Retinal pigment epithelial cell (primary cell): ENCODE measurements at regions not wholly inside any gene's neighbourhood (a gene's known extent, or its start where the extent isn't known, plus 50 kb on each side); places are given as distances from the start of the nearest gene placed in this dataset.

Experiments used
- DNase-seq: peaks from one replicate; pipeline ENCODE4 v3.0.0-alpha.2; 2010; ENCODE audit warnings: low read depth
- H3K4me3 ChIP-seq: 2 replicates; pipeline ENCODE4 v1.5.1; 2011; ENCODE audit warnings: mild to moderate bottlenecking, low read length, control low read depth, moderate library complexity
- CTCF ChIP-seq: conservative IDR thresholded peaks from 2 replicates; pipeline ENCODE4 v1.5.1; 2011; ENCODE audit warnings: low read depth, low read length, control low read depth, inconsistent platforms

- no peak overlapping the region for H3K4me3 ChIP-seq
- DNase-seq = no peak
- TF ChIP-seq CTCF = no peak
Measured at GRCh38 chr4:23068756-23069155, 376.0 kb downstream of the GBA3 start.

DNA sequence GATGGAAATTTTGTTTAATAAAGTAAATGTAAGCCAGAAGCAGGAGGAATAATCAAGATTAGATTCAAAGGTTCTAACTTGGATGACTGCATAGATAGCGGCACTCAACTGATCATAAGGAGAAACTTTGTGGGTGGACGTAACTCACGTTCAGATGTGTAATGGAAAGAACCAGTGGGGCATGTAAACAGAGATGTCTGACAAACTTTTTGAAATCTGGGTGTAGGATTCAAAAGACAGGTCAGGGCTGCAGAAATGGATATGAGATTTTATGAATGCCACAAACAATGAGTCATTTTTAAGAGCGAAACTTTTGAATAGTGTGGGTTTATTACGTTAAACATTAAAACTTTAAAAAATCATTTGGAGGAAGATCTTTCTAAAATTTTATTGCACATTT, 375.6 kb downstream of the GBA3 start:
- no peak for DNase-seq
- no peak for TF ChIP-seq CTCF
- H3K4me3 ChIP-seq = no peak overlapping the region

- no peak overlapping the region for H3K4me3 ChIP-seq
- TF ChIP-seq CTCF = no peak
- DNase-seq = no peak
Measured at GRCh38 chr4:23062188-23062587, 369.5 kb downstream of the GBA3 start.

DNA sequence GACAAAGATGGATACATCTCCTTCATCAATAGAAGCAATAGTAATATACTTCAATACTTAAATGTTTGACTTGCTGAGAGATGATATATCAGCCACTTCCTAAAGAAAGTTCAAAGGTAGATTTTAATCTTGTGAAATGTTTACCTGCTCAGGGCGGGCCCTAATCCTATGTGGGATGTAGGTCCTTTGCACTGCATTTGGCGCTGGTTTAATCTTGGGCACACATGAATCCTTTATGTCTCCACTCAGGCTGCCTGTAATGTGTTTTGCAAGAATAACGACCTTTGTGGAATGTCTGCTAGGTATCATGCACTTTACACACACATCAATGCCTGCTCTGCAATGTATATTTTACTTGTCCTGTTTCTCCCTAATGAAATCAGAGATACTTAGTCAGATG, 368.7 kb downstream of the GBA3 start:
- no peak for DNase-seq
- TF ChIP-seq CTCF = no peak
- no peak overlapping the region for H3K4me3 ChIP-seq

GRCh38 chr4:23060776-23061175, 368.0 kb downstream of the GBA3 start:
- no peak overlapping the region for H3K4me3 ChIP-seq
- TF ChIP-seq CTCF = no peak
- DNase-seq = no peak

DNA sequence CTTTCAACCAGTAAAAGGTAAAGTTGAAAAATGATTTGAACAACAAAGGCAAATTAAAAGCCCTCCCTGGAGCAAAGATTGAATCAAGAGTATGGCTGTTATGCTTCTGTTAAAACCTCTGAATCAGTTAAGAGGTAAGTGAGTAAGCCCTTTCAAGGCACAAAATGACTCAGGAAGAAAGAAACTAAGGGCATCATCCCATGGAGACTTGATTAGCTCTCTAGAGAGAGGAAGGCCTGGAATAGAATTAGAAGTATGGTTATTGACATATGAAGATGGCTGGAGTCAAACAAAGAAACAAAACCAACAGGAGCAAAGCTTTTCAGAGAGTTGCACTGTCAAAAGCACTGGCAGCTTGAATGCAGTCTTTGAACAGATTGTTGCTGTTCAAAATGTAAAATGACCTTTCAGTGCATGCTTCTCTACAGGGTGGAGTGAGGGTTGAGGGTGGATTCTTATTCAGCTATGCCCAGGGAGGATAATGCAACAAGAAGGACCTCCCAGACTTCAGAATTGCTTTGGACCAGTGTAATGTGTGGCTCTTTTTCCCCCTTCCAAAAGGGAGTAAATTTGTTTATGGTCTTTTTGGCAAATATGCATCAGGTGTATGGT, 365.5 kb downstream of the GBA3 start:
- DNase-seq = no peak
- no peak overlapping the region for H3K4me3 ChIP-seq
- TF ChIP-seq CTCF = no peak

DNA sequence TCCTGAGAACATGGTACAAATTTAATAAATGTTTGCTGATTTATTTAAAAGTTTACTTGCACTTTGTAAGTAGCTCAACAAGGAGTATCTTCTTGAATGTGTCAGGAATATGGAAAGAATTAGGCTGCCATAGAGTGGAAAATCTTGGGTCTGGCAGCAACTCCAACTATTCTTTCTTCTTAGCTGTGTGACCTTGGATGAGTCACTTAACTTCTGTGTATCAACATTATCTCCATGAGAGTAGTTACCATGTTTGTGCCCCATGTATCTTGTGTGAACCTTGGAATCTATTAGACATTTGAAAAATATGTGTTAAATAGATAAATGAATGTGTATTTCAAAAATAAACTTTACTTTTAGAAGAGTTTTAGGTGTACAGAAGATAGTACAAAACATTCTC, 348.8 kb downstream of the GBA3 start:
- no peak overlapping the region for H3K4me3 ChIP-seq
- no peak for DNase-seq
- TF ChIP-seq CTCF = no peak
